Left renal pelvis (tissue), 4 donors: ENCODE measurements at regions not wholly inside any gene's neighbourhood (a gene's known extent, or its start where the extent isn't known, plus 50 kb on each side); places are given as distances from the start of the nearest gene placed in this dataset.
"Not testable (repeated sequence)": the region's sequence is repeated elsewhere in the genome, so short reads cannot be mapped to it uniquely, and the experiment has no call there.

ENCODE experiments used
- DNase-seq, 4 donors: peaks; one replicate each; pipeline ENCODE4 v3.0.0-alpha.2; 2013; ENCODE audit warnings: low read depth in 4 of 4, low spot score in 3 of 4

DNA sequence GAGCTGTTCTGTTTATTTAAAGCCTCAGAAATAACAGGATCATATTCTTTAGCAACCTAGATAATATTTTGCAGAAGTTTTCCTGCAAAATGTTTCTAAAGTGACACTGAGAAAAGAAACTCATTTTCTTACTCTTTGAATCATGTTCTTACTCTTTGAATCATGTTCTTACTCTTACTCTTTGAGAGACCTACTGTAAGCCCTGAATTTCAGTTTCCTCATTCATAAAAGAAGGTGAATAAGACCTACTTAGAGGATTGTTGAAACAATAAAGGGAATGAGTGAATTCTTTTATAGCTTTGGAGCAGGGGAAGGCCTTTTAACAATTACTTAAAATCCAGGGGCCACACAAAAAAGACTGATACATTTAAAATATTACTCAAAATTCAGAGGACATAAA, 221.7 kb upstream of the CMC1 start:
- DNase-seq: no peak

DNA sequence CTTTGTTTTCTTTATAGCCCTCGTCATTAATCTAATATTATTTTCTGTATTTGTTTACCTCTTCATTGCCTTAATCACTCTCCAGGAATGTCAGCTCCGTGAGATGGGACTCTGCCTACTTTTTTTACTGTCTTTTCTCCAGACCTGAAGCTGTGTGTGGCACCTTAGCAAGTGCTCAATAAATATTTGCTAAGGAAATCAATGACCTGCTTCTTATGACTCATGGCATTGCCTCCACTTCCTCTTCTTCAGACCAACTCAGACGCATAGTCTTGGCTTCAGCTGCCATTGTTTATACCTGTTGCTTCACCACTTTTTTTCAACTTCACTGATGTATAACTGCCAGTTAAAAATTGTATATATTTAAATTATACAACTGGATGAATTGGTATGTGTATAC, 218.5 kb upstream of the CMC1 start:
- DNase-seq: no peak

DNA sequence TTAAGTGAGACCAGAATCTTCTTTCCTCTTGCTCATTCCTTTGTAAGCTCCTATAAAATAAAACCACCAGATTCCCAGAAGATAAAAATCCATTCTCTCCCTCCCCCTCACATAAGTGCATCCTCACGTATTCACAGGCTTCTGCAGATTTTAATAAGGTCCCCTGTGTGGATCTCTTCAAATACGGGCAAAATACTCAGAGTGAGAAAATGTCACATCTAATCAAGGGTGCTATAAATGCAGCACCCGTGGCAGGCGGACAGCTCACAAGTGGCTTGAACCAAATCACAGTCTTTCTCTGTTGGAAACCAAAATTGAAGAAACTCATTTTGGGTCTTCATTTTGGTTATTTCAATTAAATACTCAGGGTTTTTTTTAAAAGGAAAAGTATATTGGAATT, 212.9 kb upstream of the CMC1 start:
- no peak for DNase-seq

DNA sequence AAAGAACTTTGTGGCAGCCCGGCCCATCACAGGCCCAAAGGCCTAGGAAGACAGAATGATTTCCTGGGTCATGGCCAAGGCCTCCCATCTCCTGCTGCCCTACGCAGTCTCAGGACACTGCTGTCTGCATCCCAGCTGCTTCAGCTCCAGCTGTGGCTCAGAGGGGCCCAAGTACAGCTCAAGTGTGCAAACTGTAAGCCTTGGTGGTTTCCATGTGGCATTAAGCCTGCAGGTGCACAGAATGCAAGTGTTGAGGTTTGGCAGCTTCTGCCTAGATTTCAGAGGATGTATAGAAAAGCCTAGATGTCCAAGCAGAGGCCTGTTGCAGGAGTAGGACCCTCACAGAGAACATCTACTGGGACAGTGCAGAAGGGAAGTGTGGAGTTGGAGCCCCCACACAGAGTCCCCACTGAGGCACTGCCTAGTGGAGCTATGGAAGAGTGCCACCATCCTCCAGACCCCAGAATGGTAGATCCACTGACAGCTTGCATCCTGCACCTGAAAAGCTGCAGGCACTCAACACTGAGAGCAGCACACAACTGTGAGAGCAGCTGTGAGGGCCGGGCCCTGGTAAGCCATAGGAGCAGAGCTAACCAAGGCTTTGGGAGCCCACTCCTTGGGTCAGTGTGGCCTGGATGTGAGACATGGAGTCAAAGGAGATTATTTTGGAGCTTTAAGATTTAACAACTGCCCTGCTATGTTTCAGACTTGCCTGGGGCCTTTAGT, 208.2 kb upstream of the CMC1 start:
- DNase-seq: no peak

DNA sequence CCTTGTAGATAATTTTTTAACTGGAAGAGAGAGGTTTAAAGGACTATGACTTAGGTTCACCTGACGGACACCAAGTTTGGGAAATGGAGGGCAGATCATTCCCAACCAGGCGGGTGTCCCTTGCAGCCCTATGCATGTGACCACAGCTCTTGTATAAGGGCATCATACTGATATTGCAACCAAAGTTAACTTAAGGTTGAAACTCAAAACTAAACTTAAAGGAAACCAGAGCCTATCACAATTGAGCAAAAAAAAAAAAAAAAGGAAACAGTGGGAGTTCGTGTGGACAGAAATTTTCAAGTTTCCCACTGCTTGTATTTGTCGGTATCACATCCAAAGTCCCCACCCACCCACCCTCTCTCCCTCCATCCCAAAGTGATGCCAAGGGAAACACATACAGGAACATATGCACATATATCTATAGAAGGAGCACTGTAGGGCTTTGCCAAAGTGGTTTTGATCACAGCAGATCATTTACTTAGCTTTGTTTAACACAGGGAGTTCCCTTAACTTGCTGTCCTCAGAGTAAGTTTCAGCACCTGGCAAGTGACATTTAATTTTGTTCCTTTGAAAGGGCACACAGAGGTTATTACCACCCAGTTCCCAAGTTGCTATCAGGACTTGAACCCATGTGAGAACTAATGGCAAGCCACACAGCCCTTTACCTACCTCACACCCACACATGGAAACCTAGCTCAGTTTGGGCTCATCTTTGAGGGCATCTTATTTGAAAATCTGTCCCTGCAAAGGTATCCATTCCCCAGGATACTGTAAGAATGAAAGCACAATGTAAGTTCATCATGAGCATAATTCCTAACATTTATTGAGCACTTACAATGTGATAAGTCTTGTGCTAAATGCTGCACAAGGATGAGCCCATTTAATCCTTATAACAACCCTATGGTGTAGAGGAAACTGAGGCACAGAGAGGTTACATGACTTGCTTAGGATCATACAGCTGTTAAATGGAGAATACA, 204.5 kb upstream of the CMC1 start:
- no peak for DNase-seq

DNA sequence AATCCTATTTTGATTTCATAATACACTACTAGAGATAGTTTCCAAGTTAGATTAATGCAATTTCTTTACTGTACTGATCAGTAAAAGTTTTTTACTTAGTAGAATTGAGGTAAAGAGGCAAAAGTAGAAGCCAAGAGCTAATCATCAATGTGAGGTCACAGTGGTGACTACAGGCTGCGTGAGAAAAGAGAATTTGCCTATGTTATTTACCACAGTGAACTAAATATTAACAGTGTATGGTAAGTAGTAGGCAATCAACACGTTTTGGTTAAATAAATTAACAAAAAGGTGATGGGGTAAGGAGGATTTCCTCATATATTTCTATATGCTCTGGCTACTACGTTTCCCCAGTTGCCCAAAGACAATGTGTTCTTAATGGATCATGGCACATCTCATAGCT, 202.2 kb upstream of the CMC1 start:
- no peak for DNase-seq

DNA sequence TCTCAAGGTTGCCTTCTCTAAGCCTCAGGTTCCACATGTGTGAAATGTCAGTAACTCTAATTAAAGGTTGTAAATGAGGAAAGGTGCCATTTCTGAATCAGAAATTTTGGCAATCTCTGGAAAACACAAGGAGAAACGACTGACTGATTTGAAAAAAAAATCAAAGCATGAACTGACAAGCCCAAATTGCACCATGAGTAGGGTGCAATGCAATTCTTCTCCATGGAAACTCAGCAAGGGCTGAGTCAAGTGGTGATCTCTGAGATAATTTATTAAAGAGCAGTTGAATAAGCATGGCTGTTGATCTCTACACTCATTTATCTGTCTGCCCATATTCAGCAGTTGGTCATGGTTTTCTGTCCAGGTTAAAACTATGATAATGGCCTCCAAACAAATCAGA, 201.6 kb upstream of the CMC1 start:
- no peak for DNase-seq

DNA sequence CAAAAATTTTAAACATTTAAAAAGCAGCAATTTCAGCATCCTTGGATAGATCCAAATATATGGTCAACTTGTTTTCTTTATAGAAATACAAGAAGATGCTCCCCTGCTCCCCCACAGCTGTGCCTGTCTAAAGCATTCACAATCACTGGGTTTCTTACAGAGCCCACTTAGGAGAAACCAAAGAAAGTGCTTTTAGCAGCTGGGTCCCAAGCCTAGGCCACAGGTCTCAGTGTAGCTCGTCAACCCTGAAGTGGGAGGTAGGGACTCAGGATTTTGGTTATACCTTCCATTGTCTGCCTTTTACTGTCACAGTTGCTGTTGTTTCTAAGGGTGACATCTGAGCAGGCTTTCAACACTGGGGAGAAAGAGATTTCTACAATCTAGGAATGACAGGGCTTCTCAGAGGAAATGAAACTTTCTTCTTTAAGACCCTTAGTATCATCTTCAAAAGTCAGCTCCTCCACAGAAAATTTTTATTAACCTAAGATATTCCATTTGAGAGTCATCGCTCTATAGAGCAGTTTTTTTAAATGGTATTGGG, 199.3 kb upstream of the CMC1 start:
- DNase-seq: no peak

DNA sequence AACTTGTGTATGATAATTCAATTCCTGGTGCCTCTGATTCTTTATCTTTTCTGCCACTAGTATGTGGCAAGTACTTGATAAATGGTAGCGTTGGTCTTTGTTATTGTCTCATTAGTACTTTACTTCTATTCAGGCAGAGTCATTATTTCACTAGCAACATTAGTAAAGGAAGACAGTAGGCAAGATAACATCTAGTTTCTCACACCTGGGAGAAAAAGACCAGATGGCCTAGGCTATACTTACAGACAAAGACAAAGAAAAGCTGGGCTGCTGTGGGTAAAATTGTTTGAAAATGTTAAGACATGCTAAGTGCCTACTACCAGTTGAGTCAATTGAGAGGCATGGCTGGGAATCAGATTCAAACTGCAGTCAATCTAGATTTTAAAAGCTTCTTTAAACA, 198.7 kb upstream of the CMC1 start:
- no peak for DNase-seq

DNA sequence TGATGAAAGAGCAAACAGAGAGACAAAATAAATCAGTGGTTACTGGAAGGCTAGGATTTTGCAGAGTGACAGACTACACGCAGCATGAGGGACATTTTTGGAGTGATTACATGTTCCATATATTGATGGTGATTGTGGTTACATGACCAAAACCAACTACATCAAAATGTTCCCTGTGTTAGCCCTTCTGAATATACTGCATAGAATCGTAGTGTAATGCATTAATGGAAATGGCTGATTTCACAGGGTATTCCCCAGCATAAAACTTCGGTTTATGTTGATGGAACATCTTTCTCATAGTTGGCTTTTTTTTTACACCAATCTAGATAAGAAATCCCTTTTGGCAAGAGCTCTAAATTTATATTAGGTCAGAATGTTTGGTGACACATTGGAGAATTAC, 191.3 kb upstream of the CMC1 start:
- no peak for DNase-seq

DNA sequence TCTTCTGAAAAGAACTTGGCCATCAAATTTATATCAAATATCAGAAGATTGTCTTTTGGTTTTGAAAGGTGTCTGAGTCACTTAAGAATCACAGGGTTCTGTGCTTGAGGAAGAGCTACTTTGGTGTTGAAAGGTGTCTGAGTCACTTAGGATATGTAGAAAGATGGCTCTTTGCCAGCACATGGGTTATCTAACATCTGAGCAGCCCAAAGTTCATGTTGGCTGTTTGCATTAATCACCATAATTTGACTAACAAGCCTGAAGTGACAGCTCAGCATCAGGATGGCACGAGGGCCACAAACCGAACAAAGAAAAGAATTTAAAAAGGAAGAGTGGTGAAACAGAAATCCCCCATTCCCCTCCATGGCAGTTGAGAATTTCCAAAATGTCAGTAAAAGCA, 190.5 kb upstream of the CMC1 start:
- DNase-seq: no peak

DNA sequence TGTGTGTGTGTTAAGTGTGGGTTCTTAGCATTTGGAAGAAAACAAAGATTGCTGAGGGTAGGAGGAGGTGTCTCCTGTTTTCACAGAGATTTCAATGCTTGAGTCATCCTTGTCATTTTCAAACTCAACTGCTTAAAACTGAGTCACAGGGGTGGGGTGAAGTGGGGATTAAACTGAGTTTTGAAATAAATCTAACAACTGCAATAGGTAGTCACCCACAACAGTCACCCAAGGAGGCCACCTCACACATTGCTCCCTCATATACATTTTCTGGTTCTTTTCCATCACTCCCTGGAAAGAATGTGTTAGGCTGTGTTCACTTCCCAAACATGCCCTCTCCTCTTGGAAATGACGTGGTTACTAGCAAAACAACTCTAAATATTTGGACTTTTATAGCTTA, 187.7 kb upstream of the CMC1 start:
- no peak for DNase-seq

DNA sequence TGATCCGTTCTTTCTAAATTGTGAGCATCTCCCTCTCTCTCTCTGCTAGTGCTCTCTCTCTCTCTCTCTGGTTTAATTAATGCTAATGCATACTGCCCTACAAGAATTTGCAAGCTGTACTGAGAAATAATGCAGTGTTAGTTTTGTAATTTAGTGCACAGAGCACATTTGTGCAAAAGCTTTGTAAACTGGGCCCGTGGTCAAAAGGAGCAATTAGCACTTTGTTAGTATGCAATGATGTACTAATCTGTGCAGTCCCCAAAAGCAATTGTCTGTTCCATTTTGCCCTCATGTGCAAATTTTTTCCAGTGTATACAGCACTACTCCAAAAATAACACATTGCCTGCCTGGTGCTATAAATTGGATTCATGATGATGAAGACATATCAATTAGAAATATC, 184.6 kb upstream of the CMC1 start:
- DNase-seq: no peak

DNA sequence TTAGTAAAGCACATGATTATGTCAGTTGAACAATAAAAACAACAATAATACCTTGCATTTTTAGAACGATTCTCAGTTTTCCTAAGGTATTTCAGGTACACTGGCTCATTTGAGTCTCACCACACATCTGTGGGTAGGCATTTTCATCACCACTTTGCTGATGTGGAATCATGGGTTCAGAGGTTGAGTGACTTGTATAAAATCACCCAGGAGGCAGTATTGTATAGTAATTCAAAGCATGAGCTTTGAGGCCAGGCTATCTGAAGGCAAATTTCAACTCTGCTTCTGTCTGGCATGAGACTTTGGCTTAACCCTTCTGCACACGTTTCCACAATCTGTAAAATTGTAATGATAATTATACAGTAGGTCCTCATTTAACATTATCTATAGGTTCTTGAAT, 183.9 kb upstream of the CMC1 start:
- DNase-seq: no peak

DNA sequence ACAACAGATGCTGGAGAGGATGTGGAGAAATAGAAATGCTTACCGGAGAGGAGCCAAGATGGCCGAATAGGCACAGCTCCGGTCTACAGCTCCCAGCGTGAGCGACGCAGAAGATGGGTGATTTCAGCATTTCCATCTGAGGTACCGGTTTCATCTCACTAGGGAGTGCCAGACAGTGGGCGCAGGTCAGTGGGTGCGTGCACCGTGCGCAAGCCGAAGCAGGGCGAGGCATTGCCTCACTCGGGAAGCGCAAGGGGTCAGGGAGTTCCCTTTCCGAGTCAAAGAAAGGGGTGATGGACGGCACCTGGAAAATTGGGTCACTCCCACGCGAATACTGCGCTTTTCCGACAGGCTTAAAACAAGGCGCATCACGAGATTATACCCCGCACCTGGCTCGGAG, 182.2 kb upstream of the CMC1 start:
- DNase-seq: not testable (repeated sequence)

DNA sequence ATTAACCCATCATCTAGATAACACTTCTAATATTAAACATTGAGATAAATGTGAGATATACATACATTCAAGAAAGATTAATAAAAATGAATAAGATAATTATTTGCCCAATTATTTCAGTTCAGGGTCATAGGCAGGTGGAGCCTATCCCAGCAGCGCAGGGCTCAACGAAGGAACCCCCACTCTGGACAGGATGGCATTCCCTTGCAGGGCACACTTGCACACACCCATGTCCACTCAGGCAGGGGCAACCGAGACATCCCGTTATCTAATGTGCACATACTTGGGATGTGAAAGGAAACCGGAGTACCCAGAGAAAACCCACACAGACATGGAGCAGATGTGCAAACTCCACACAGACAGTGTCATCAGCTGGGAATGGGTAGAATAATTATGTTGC, 175.4 kb upstream of the CMC1 start:
- no peak for DNase-seq

DNA sequence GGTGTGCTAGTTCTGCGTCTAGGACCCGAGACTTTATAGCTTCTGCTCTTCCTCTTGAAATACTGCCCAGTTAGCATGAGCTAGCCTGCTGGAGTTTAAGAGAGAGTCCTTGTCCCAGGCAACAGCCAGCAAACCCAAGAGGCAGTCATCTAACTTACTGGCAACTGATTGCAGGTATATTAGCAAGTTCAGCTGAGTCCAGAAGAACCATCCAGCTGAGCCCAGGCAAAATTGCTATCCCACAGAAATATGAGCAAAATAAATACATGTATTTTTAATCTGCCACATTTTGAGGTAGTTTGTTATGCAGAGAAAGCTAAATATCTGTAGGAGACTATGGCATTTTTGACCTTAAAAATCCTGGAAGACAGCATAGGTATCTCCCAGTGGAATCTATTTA, 174.4 kb upstream of the CMC1 start:
- no peak for DNase-seq

DNA sequence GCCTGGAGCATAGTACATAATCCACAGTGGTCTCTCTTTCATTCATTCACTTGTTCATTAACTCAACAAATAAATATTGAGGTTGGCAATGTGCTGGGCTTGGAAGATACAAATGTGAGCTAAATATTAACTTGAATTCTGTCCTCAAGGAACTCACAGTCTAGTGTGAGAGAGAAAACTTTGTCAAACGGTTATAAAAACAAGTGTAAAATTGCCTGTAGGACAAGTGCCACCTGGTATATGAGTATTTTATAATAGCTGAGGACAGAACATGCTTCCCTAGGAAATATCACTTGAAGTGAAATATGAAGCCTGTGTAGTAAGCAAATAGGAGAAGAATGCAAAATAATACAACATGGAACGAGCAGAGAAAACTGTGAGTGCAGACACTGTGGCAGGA, 173.1 kb upstream of the CMC1 start:
- DNase-seq: no peak

DNA sequence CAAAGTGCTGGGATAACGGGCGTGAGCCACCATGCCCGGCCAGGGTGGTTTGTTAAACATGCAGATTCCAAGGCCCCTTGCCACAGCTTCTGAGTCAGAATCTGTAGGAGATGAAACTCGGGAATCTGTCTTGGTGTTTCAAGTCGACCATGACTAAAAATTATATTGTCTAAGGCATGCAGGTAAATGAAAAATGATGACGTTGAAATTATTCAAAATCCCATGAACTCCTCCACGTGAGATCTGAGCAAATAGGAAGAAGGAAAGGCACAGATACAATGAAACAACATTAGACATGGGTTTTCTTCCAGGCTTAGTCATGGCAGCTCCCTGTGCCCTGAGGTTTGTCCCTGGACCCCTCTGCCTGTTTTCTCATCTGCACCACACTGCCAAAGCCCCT, 172.0 kb upstream of the CMC1 start:
- DNase-seq: no peak

DNA sequence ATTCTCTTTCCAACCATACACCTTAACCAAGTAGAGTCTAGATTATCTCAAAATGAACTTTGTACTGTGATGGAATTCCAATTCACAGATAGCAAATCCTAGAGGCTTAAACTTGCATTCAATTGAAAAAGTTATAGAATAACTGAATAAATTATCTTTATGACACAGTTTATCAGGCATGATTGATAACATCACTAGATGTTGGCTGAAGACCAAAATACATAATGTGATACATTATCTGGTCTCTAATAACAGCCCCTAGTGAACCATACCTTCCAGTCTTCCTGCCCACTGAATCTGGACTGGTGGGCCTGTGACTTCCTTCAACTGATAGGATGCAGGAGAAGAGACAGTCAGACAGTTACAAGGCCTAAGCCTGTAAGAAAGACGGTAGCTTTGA, 165.2 kb upstream of the CMC1 start:
- no peak for DNase-seq

DNA sequence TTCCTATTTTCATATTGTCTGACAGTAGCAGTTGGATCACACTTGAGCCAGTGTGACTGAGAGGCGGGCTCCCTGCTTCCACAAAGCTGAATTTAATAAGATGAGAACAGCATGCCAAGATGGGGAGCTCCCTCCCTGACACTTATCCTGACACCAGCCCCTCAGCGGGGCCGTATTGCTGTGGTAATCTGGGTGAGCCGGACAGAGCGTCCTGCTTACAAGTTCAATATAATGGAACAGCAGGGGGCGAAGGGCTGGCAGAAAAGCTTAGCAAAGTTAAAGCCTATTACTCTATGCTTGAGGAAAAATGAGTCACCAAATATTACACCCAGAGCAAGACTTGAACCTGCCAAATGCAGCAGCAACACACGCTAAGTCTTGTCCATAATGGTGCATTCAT, 163.8 kb upstream of the CMC1 start:
- DNase-seq: no peak

DNA sequence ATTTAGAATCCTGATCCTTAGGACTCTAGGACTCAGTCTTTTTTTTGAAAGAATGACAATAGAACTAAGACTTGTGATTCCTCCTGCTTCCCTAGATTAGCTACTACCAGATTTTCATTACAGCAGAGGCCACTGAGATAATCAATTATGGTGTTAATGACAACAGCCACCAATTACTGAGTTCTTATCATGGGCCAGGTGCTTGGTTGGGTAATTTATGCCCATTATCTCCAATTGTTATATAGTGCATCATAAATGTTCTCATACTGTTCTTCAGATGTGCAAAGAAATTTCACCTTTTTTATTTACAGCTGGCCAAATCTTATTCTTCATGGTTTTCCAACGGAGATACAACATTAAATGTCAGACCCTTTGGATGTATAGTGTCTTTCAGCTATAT, 162.9 kb upstream of the CMC1 start:
- no peak for DNase-seq
